Keratinocyte (primary cell): ENCODE measurements at regions not wholly inside any gene's neighbourhood (a gene's known extent, or its start where the extent isn't known, plus 50 kb on each side); places are given as distances from the start of the nearest gene placed in this dataset.

Experiments
- DNase-seq: peaks from one replicate; pipeline ENCODE4 v3.0.0-alpha.2; 2011; ENCODE audit warnings: low read depth, missing footprints, low spot score
- FAIRE-seq: peaks from 2 replicates; lab custom pipeline; 2011; peaks lifted over from hg19 to GRCh38; lab: Jason Lieb, UNC
- H2AFZ ChIP-seq: 2 replicates; pipeline ENCODE4 v1.6.0; 2012; ENCODE audit warnings: low read length, control low read depth, inconsistent platforms; ENCODE audit not compliant: control insufficient read depth
- H3K27ac ChIP-seq: 2 replicates; pipeline ENCODE4 v1.5.1; 2011; ENCODE audit warnings: low read length; ENCODE audit not compliant: control insufficient read depth, insufficient read depth
- H3K27me3 ChIP-seq: 3 replicates; pipeline ENCODE4 v1.6.0; 2011; ENCODE audit warnings: low read length; ENCODE audit not compliant: control insufficient read depth, insufficient read depth; ENCODE audit errors: extremely low read depth
- H3K36me3 ChIP-seq, 2 experiments: 2 replicates in 1 of 2; 3 replicates in 1 of 2; pipeline ENCODE4 v1.5.1; 2011; ENCODE audit warnings: low read length in 2 of 2, mild to moderate bottlenecking in 1 of 2; ENCODE audit not compliant: control insufficient read depth in 2 of 2, insufficient read depth in 2 of 2; ENCODE audit errors: extremely low read depth in 1 of 2
- H3K4me1 ChIP-seq: 3 replicates; pipeline ENCODE4 v1.5.1; 2011; ENCODE audit warnings: low read length; ENCODE audit not compliant: control insufficient read depth, insufficient read depth; ENCODE audit errors: extremely low read depth
- H3K4me2 ChIP-seq: 3 replicates; pipeline ENCODE4 v1.6.0; 2011; ENCODE audit warnings: low read depth, low read length; ENCODE audit not compliant: control insufficient read depth, insufficient read depth; ENCODE audit errors: extremely low read depth
- H3K4me3 ChIP-seq, 3 experiments: fragments of 200-600 bp in 1 of 3; sonication (generic) in 1 of 3; 2 replicates in 2 of 3; 3 replicates in 1 of 3; pipeline ENCODE4 v1.5.1; 2011 to 2016; ENCODE audit warnings: low read length in 3 of 3, mild to moderate bottlenecking in 3 of 3, control low read depth in 2 of 3, inconsistent platforms in 1 of 3, low read depth in 1 of 3, mixed read lengths in 1 of 3, mixed run types in 1 of 3, moderate library complexity in 1 of 3; ENCODE audit not compliant: control insufficient read depth in 2 of 3, insufficient read depth in 2 of 3; ENCODE audit errors: extremely low read depth in 1 of 3
- H3K79me2 ChIP-seq: 2 replicates; pipeline ENCODE4 v1.6.0; 2012; ENCODE audit warnings: low read length; ENCODE audit not compliant: control insufficient read depth, insufficient read depth
- H3K9ac ChIP-seq: 3 replicates; pipeline ENCODE4 v1.6.0; 2011; ENCODE audit warnings: low read length; ENCODE audit not compliant: control insufficient read depth, insufficient read depth; ENCODE audit errors: extremely low read depth
- H3K9me1 ChIP-seq: 3 replicates; pipeline ENCODE4 v1.6.0; 2011; ENCODE audit warnings: low read length; ENCODE audit not compliant: control insufficient read depth, insufficient read depth; ENCODE audit errors: extremely low read depth
- H3K9me3 ChIP-seq: 2 replicates; pipeline ENCODE4 v1.5.1; 2012; ENCODE audit warnings: low read depth, low read length; ENCODE audit not compliant: control insufficient read depth
- H4K20me1 ChIP-seq: 3 replicates; pipeline ENCODE4 v1.6.0; 2011; ENCODE audit warnings: low read length; ENCODE audit not compliant: control insufficient read depth, insufficient read depth; ENCODE audit errors: extremely low read depth
- EZH2 ChIP-seq: IDR thresholded peaks from one replicate; pipeline ENCODE4 v1.6.1; 2012; ENCODE audit warnings: inconsistent platforms, mild to moderate bottlenecking, low read length, moderate library complexity
- dilution Hi-C: fragments of 300-500 bp; cut with MboI; formaldehyde crosslinking; loops from one replicate; pipeline ENCODE4 v1.7.0; 2020; ENCODE audit warnings: low sequenced_read_pairs; ENCODE audit not compliant: extremely low pct_ligation_motif_present
- TF ChIP-seq, protein P1 (sequence below), 3 experiments: IDR thresholded peaks in 1 of 3; conservative IDR thresholded peaks in 1 of 3; optimal IDR thresholded peaks in 1 of 3; 2 replicates in 2 of 3; 3 replicates in 1 of 3; pipeline versions ENCODE3 to v1.5.1; 2011; ENCODE audit warnings: low read length in 3 of 3, mild to moderate bottlenecking in 3 of 3, moderate library complexity in 2 of 3, control low read depth in 1 of 3, inconsistent platforms in 1 of 3; ENCODE audit not compliant: insufficient read depth in 2 of 3; ENCODE audit errors: extremely low read depth in 1 of 3

DNA sequence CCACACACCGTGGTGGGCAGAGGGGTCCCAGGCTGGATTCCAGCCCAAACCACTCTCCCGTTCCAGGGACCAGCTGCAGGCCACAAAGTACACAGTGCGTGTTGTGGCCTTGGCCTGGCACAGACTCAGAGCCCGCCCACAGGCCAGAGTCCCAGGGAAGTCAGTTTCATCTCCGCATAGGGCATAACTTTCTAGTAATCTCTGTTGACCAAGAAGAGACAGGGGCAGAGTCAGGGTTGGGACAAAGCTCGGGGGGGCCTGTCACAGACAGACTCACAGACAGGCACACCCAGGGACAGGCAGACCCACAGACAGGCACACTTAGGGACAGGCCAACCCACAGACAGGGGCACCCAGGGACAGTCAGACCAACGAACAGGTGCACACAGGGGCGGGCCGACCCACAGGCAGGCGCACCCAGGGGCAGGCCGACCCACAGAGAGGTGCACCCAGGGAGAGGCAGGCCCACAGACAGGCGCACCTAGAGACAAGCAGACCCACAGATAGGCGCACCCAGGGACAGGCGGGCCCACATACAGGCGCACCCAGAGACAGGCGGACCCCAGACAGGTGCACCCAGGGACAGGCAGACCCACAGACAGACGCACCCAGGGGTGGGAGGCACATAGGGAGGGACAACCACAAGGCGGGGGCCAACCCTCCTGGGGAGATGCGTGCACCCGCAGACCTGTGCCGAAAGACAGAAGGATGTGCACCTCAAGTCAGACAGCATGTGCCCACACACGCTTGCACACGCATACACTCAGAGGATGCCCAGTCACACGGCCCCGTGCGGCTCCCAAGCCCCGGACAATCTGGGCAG lies 323.3 kb upstream of the RTL1 start:
- no peaks in the 10 kb centered on the region for H3K36me3 ChIP-seq
- no peaks in the 10 kb centered on the region for H3K79me2 ChIP-seq
- no peaks in the 10 kb centered on the region for H3K27me3 ChIP-seq
- no peaks in the 10 kb centered on the region for H4K20me1 ChIP-seq
- DNase-seq = no peak
- no peaks in the 10 kb centered on the region for H3K4me1 ChIP-seq
- H2AFZ ChIP-seq = no peak overlapping the region
- TF ChIP-seq, protein P1, sequence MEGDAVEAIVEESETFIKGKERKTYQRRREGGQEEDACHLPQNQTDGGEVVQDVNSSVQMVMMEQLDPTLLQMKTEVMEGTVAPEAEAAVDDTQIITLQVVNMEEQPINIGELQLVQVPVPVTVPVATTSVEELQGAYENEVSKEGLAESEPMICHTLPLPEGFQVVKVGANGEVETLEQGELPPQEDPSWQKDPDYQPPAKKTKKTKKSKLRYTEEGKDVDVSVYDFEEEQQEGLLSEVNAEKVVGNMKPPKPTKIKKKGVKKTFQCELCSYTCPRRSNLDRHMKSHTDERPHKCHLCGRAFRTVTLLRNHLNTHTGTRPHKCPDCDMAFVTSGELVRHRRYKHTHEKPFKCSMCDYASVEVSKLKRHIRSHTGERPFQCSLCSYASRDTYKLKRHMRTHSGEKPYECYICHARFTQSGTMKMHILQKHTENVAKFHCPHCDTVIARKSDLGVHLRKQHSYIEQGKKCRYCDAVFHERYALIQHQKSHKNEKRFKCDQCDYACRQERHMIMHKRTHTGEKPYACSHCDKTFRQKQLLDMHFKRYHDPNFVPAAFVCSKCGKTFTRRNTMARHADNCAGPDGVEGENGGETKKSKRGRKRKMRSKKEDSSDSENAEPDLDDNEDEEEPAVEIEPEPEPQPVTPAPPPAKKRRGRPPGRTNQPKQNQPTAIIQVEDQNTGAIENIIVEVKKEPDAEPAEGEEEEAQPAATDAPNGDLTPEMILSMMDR (optimal IDR thresholded peaks at IDR 0.05 in 1 of 3, IDR thresholded peaks at IDR 0.05 in 1 of 3, conservative IDR thresholded peaks at IDR 0.05 in 1 of 3; ENCODE audit: extremely low read depth in 1 of 3, insufficient read depth in 2 of 3, low read length in 3 of 3) = no peak
- no peak for TF ChIP-seq EZH2
- no peak for FAIRE-seq
- no peak overlapping the region for H3K27ac ChIP-seq
- no peak overlapping the region for H3K4me3 ChIP-seq
- no peaks in the 10 kb centered on the region for H3K9me1 ChIP-seq
- H3K9me3 ChIP-seq = peaks cover 2% of the 10 kb centered on the region
- dilution Hi-C loops = no loop called here
- H3K9ac ChIP-seq = no peak overlapping the region
- H3K4me2 ChIP-seq = no peak overlapping the region

DNA sequence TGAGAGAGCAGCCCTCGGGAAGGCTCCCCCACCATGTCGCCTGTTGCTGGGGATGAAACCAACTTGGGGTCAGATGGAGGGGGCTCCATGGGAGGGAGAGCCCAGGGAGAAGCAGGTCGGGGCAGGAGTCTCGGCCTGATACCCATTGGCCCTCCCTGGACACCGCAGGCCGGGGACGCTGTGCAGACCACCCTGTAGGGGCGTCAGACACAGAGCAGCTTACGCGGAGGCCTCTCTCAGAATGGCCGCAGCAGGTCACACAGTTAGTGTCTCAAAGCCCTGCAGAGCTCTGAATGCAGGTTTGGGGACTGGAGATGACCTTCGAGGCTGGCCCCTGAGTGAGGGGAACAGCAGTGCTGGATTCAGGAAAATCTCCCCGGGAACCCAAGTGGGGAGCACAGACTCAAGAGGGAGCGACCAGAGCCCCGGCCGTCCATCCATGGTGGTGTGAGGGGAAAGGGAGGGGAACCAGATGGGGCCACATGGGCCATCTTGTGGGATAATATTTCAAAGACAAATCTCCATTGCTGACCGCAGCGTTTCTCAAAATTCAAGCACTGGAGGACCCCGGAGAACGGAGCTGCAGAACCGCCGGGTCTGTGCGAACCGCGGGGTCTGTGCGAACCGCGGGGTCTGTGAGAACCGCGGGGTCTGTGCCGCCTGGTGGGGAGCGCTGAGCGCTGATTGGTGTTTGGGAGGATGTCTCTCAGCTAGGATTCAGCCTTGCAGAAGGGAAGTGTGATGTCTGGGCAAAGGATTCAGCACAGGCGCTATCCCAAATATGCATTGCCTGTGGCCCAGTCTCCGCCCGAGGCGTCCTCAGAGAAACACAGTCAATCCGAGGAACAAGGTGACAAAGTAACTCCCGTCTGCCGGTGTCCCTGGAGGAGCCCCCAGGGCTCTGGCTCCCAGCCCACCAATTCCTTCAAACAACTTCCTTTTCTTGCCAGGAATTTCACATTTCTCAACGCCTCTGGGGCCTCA lies 324.4 kb upstream of the RTL1 start:
- Histone ChIP-seq H4K20me1 (no peaks in the 10 kb centered on the region), H3K36me3 (no peaks in the 10 kb centered on the region), H3K4me2 (no peak overlapping the region), H2AFZ (no peak overlapping the region), H3K4me3 (no peak overlapping the region), H3K9me3 (peaks cover 2% of the 10 kb centered on the region), H3K27me3 (no peaks in the 10 kb centered on the region), H3K79me2 (no peaks in the 10 kb centered on the region), H3K27ac (no peak overlapping the region), H3K9ac (no peak overlapping the region), H3K9me1 (no peaks in the 10 kb centered on the region), H3K4me1 (no peaks in the 10 kb centered on the region)
- TF ChIP-seq EZH2 = no peak
- TF ChIP-seq, protein P1 (optimal IDR thresholded peaks at IDR 0.05 in 1 of 3, IDR thresholded peaks at IDR 0.05 in 1 of 3, conservative IDR thresholded peaks at IDR 0.05 in 1 of 3; ENCODE audit: extremely low read depth in 1 of 3, insufficient read depth in 2 of 3, low read length in 3 of 3) = no peak
- DNase-seq = no peak
- FAIRE-seq = no peak
- dilution Hi-C loops = no loop called here
